Colonic mucosa (tissue), 4 donors: ENCODE measurements at regions not wholly inside any gene's neighbourhood (a gene's known extent, or its start where the extent isn't known, plus 50 kb on each side); places are given as distances from the start of the nearest gene placed in this dataset.
"Not testable (repeated sequence)": the region's sequence is repeated elsewhere in the genome, so short reads cannot be mapped to it uniquely, and the experiment has no call there.

ENCODE experiments used
- DNase-seq: peaks from one replicate; pipeline ENCODE4 v3.0.0-alpha.2; 2020
- H3K27ac ChIP-seq: fragments of 200-600 bp; one replicate; pipeline ENCODE4 v1.8.0; 2021
- H3K27me3 ChIP-seq: fragments of 200-600 bp; one replicate; pipeline ENCODE4 v1.8.0; 2021
- H3K36me3 ChIP-seq: fragments of 200-600 bp; one replicate; pipeline ENCODE4 v1.8.0; 2021
- H3K4me1 ChIP-seq: fragments of 200-600 bp; one replicate; pipeline ENCODE4 v1.8.0; 2021; ENCODE audit warnings: mild to moderate bottlenecking
- H3K4me3 ChIP-seq: fragments of 200-600 bp; one replicate; pipeline ENCODE4 v1.8.0; 2021
- H3K9ac ChIP-seq, 2 donors: one replicate each; pipeline ENCODE4 v1.7.0; 2013; ENCODE audit warnings: control low read depth in 2 of 2, low read depth in 2 of 2, low read length in 2 of 2
- H3K9me3 ChIP-seq: fragments of 200-600 bp; one replicate; pipeline ENCODE4 v1.8.0; 2021
- intact Hi-C: fragments of 100-400 bp; cut with DNase I; formaldehyde crosslinking; loops from one replicate; pipeline ENCODE4 v1.14.1; 2022
- TF ChIP-seq, protein P1 (sequence below): fragments of 200-600 bp; IDR thresholded peaks from one replicate; pipeline ENCODE4 v1.8.0; 2022; ENCODE audit warnings: antibody characterized with exemption, mild to moderate bottlenecking
- donor health status: healthy.
- donor health status: DM: no; HTN: no; CAD: no.
- donor health status: DM: no; HTN: no; CAD: no.

DNA sequence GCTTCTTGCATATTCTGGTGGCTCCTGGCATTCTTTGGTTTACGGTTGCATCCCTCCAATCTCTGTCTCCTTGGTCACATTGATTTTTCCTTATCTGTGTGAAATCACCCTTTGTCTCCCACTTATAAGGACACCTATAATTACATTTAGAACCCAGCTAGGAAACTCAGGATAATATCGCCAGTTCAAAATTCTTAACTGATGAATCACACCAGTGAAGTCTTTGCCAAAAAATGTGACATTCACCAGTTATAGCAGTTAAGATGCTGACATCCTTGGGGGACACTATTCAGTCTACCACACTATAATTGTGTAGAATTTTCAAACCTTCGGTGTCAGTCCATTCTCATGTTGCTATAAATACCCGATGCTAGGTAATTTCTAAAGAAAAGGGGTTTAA, 320.2 kb downstream of the TMX3 start:
- H3K4me1 ChIP-seq = no peaks in the 10 kb centered on the region
- DNase-seq = no peak
- H3K27me3 ChIP-seq = no peaks in the 10 kb centered on the region
- TF ChIP-seq, protein P1, sequence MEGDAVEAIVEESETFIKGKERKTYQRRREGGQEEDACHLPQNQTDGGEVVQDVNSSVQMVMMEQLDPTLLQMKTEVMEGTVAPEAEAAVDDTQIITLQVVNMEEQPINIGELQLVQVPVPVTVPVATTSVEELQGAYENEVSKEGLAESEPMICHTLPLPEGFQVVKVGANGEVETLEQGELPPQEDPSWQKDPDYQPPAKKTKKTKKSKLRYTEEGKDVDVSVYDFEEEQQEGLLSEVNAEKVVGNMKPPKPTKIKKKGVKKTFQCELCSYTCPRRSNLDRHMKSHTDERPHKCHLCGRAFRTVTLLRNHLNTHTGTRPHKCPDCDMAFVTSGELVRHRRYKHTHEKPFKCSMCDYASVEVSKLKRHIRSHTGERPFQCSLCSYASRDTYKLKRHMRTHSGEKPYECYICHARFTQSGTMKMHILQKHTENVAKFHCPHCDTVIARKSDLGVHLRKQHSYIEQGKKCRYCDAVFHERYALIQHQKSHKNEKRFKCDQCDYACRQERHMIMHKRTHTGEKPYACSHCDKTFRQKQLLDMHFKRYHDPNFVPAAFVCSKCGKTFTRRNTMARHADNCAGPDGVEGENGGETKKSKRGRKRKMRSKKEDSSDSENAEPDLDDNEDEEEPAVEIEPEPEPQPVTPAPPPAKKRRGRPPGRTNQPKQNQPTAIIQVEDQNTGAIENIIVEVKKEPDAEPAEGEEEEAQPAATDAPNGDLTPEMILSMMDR = no peak
- H3K27ac ChIP-seq = no peak overlapping the region
- no peaks in the 10 kb centered on the region for H3K36me3 ChIP-seq
- H3K9me3 ChIP-seq = no peaks in the 10 kb centered on the region
- intact Hi-C loops = no loop called here
- no peak overlapping the region for H3K4me3 ChIP-seq
- H3K9ac ChIP-seq = no peak overlapping the region

DNA sequence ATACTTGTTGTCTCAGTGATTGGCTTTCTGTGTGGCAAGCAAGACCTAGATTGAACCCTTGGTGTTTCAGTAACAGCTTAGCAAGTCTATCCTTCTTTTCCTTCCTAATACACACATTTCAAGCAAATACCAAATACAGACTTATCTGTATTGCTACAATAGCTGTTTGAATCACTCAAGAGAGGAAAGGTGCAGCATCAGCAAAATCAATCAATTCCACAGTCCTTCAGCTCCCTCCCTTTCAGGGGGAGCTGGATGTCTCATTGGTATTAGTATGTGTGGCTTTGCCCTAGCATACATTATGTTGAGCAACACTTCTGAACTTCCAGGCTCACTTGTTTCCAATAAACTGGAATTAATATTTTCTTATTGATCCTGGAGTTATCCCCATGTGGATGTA, 323.1 kb downstream of the TMX3 start:
- Histone ChIP-seq H3K27me3 (no peaks in the 10 kb centered on the region), H3K27ac (no peak overlapping the region), H3K9me3 (no peaks in the 10 kb centered on the region), H3K4me1 (no peaks in the 10 kb centered on the region), H3K36me3 (no peaks in the 10 kb centered on the region), H3K9ac (no peak overlapping the region), H3K4me3 (no peak overlapping the region)
- DNase-seq = no peak
- TF ChIP-seq, protein P1 = no peak
- intact Hi-C loops = no loop called here

DNA sequence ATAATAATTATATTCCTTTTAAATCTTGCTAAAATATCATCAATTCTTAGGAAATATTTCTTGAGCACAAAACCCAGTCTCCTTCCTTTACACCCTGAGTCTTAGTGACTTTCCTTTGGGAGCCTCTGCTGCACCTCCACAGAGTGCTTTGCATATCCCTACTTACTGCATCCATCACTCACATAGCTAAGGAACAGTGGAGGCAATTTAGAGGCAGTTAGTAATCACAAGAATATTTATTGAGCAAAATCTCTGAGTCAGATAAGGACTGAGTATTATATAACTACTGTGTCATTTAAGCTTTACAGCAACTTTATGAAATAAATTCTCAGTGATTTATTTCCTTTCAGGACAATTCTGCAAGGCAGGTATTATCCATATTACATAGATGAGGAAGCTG, 327.7 kb downstream of the TMX3 start:
- no peak overlapping the region for H3K27ac ChIP-seq
- no peaks in the 10 kb centered on the region for H3K36me3 ChIP-seq
- no peaks in the 10 kb centered on the region for H3K9me3 ChIP-seq
- no peak overlapping the region for H3K4me3 ChIP-seq
- TF ChIP-seq, protein P1 = no peak
- no peaks in the 10 kb centered on the region for H3K27me3 ChIP-seq
- H3K4me1 ChIP-seq = no peaks in the 10 kb centered on the region
- intact Hi-C loops = no loop called here
- H3K9ac ChIP-seq = no peak overlapping the region
- DNase-seq = no peak

DNA sequence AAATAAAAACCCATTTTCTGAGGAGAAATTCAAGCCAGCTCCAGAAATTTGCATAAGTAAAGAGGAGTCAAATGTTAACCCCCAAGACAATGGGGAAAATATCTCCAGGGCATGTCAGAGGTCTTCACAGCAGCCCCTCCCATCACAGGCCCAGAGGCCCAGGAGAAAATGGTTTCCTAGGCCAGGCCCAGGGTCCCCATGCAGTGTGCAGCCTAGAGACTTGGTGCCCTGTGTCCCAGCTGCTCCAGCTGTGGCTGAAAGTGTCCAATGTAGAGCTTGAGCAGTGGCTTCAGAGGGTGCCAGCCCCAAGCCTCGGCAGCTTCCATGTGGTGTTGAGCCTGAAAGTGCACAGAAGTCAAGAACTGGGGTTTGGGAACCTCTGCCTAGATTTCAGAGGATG, 330.9 kb downstream of the TMX3 start:
- H3K4me1 ChIP-seq, H3K9me3 ChIP-seq, H3K9ac ChIP-seq, H3K27me3 ChIP-seq, DNase-seq, H3K4me3 ChIP-seq, intact Hi-C loops, H3K27ac ChIP-seq, H3K36me3 ChIP-seq: not testable (repeated sequence)

DNA sequence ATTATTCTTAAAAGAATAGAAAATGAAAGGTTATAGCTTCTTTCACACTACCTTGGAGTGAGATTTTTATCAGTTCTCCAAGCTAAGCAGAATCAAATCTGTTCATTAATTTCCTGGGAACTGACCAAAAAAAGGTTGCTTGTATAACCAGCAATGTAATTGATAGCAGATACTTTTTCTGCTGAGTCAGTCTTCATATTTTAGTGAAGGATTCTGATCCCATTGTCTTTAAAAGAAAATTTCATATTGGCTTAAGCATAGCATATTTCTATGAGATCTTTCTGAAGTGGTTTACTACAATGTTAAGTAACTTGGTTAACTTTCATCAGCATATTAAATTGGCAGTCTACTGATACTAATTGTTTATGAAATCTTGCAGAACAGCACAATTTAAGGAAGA, 338.0 kb downstream of the TMX3 start:
- DNase-seq = no peak
- TF ChIP-seq, protein P1 = no peak
- intact Hi-C loops = no loop called here
- Histone ChIP-seq H3K36me3 (no peaks in the 10 kb centered on the region), H3K27me3 (no peaks in the 10 kb centered on the region), H3K4me1 (no peaks in the 10 kb centered on the region), H3K4me3 (no peak overlapping the region), H3K9ac (no peak overlapping the region), H3K9me3 (no peaks in the 10 kb centered on the region), H3K27ac (no peak overlapping the region)

DNA sequence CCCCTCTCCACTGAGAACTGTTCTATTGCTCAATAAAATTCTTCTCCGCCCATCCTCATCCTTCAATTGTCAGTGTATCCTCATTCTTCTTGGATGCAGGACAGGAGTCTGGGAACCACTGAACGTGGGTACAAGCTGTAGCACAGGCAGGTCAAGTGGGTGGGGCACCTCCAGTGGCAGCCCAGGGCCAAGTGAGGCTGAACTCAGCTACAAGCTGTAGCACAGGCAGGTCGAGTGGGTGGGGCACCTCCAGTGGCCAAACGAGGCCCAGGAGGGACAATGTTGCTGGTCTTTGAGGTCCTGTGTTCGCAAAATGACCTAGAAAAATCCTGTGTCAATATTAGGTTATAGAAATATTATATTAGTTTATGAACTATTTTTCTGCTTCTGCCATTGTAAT, 352.0 kb downstream of the TMX3 start:
- Histone ChIP-seq H3K9me3 (no peaks in the 10 kb centered on the region), H3K27ac (no peak overlapping the region), H3K4me3 (no peak overlapping the region), H3K4me1 (no peaks in the 10 kb centered on the region), H3K9ac (no peak overlapping the region), H3K27me3 (no peaks in the 10 kb centered on the region), H3K36me3 (no peaks in the 10 kb centered on the region)
- intact Hi-C loops = no loop called here
- TF ChIP-seq, protein P1 = no peak
- DNase-seq = no peak
